A549 (cell line): ENCODE measurements at regions not wholly inside any gene's neighbourhood (a gene's known extent, or its start where the extent isn't known, plus 50 kb on each side); places are given as distances from the start of the nearest gene placed in this dataset.

Experiments
- CTCF ChIP-seq: fragments of >200 bp; sonication (Bioruptor Twin); formaldehyde crosslinking; IDR thresholded peaks from 3 replicates; pipeline ENCODE4 v1.5.1; 2016
- EHMT2 ChIP-seq: fragments of 200-600 bp; sonication (generic); IDR thresholded peaks from 2 replicates; pipeline ENCODE4 v1.6.1; 2016; ENCODE audit warnings: antibody characterized with exemption, low read depth, mild to moderate bottlenecking, moderate library complexity
- EP300 ChIP-seq, 2 experiments: fragments of >200 bp; sonication (Bioruptor Twin); formaldehyde crosslinking; IDR thresholded peaks; 2 replicates in 1 of 2; 3 replicates in 1 of 2; pipeline ENCODE4 v1.6.1; 2016 to 2017
- POLR2AphosphoS2 ChIP-seq: conservative IDR thresholded peaks from 2 replicates; pipeline ENCODE4 v1.6.1; 2012; ENCODE audit warnings: low read length, improper control_type of control experiment, inconsistent platforms
- RCOR1 ChIP-seq: fragments of 150-350 bp; IDR thresholded peaks from 2 replicates; pipeline ENCODE4 v1.6.1; 2014; ENCODE audit warnings: antibody characterized with exemption, low read length, low read depth
- REST ChIP-seq: fragments of 200-600 bp; sonication (generic); IDR thresholded peaks from 2 replicates; pipeline ENCODE4 v1.6.1; 2016; ENCODE audit warnings: antibody characterized with exemption, mild to moderate bottlenecking, moderate library complexity

GRCh38 chr2:88844960-88845359 lies 153.5 kb downstream of the RPIA start:
- TF ChIP-seq REST (no peak), CTCF (no peak), EP300 (IDR thresholded peaks at IDR 0.05) (no peak), RCOR1 (no peak), POLR2AphosphoS2 (no peak), EHMT2 (no peak)
